HG03039 (cell line): ENCODE measurements at regions not wholly inside any gene's neighbourhood (a gene's known extent, or its start where the extent isn't known, plus 50 kb on each side); places are given as distances from the start of the nearest gene placed in this dataset.

ENCODE experiments used
- ATAC-seq: cut with Tn5 transposase; IDR thresholded peaks from one replicate; pipeline ENCODE4 v1.9.1; 2021; ENCODE audit warnings: mild to moderate bottlenecking, moderate library complexity; ENCODE audit not compliant: unreplicated experiment

- ATAC-seq = no peak
These were observed 1676.7 kb upstream of the TENM3 start for GRCh38 chr4:180566492-180566891.

- ATAC-seq = no peak
These were observed 1676.1 kb upstream of the TENM3 start for GRCh38 chr4:180567080-180567479.

- ATAC-seq = no peak
These were observed 1671.6 kb upstream of the TENM3 start for GRCh38 chr4:180571516-180572055.

- no peak for ATAC-seq
These were observed 1665.0 kb upstream of the TENM3 start for GRCh38 chr4:180578175-180578574.

- ATAC-seq = no peak
These were observed 1662.1 kb upstream of the TENM3 start for GRCh38 chr4:180581061-180581460.

- no peak for ATAC-seq
These were observed 1655.8 kb upstream of the TENM3 start for GRCh38 chr4:180587379-180587778.

GRCh38 chr4:180589575-180589974 lies 1653.6 kb upstream of the TENM3 start:
- no peak for ATAC-seq

GRCh38 chr4:180596888-180597483 lies 1646.2 kb upstream of the TENM3 start:
- ATAC-seq = no peak

- no peak for ATAC-seq
These were observed 1644.9 kb upstream of the TENM3 start for GRCh38 chr4:180598281-180598680.

- ATAC-seq = no peak
These were observed 1639.4 kb upstream of the TENM3 start for GRCh38 chr4:180603791-180604190.

GRCh38 chr4:180610324-180610723 lies 1632.9 kb upstream of the TENM3 start:
- no peak for ATAC-seq

GRCh38 chr4:180615746-180616145 lies 1627.5 kb upstream of the TENM3 start:
- no peak for ATAC-seq

- ATAC-seq = no peak
These were observed 1626.0 kb upstream of the TENM3 start for GRCh38 chr4:180617196-180617595.

GRCh38 chr4:180618396-180618795 lies 1624.8 kb upstream of the TENM3 start:
- no peak for ATAC-seq

- ATAC-seq = no peak
These were observed 1623.8 kb upstream of the TENM3 start for GRCh38 chr4:180619440-180619839.

- no peak for ATAC-seq
These were observed 1620.9 kb upstream of the TENM3 start for GRCh38 chr4:180622254-180622653.

- ATAC-seq = no peak
These were observed 1617.5 kb upstream of the TENM3 start for GRCh38 chr4:180625653-180626052.

- ATAC-seq = no peak
These were observed 1613.1 kb upstream of the TENM3 start for GRCh38 chr4:180630012-180630665.

GRCh38 chr4:180634306-180634705 lies 1608.9 kb upstream of the TENM3 start:
- ATAC-seq = no peak

- no peak for ATAC-seq
These were observed 1607.9 kb upstream of the TENM3 start for GRCh38 chr4:180635281-180635680.

- no peak for ATAC-seq
These were observed 1606.4 kb upstream of the TENM3 start for GRCh38 chr4:180636696-180637404.

GRCh38 chr4:180637616-180638015 lies 1605.6 kb upstream of the TENM3 start:
- no peak for ATAC-seq
